AG10803 (cell line): ENCODE measurements at regions not wholly inside any gene's neighbourhood (a gene's known extent, or its start where the extent isn't known, plus 50 kb on each side); places are given as distances from the start of the nearest gene placed in this dataset.
"Not testable (repeated sequence)": the region's sequence is repeated elsewhere in the genome, so short reads cannot be mapped to it uniquely, and the experiment has no call there.

ENCODE experiments used
- DNase-seq: peaks from one replicate; pipeline ENCODE4 v3.0.0; 2010; ENCODE audit warnings: low read depth
- H3K4me3 ChIP-seq: 2 replicates; pipeline ENCODE4 v1.5.1; 2011; ENCODE audit warnings: mild to moderate bottlenecking, low read length, control low read depth
- CTCF ChIP-seq: conservative IDR thresholded peaks from 2 replicates; pipeline ENCODE4 v1.5.1; 2011; ENCODE audit warnings: mild to moderate bottlenecking, low read length, control low read depth, inconsistent platforms

- TF ChIP-seq CTCF = no peak
- DNase-seq = no peak
- no peak overlapping the region for H3K4me3 ChIP-seq
These were observed 468.0 kb downstream of the PREX1 start for GRCh38 chr20:48359692-48360341.

- DNase-seq, H3K4me3 ChIP-seq: not testable (repeated sequence)
These were observed 468.8 kb downstream of the PREX1 start for GRCh38 chr20:48359055-48359390.

- no peak overlapping the region for H3K4me3 ChIP-seq
- DNase-seq = no peak
- TF ChIP-seq CTCF = no peak
These were observed 469.4 kb downstream of the PREX1 start for GRCh38 chr20:48358176-48359054.

- no peak overlapping the region for H3K4me3 ChIP-seq
- no peak for TF ChIP-seq CTCF
- no peak for DNase-seq
These were observed 470.1 kb downstream of the PREX1 start for GRCh38 chr20:48357714-48358113.

- DNase-seq = no peak
- no peak for TF ChIP-seq CTCF
- no peak overlapping the region for H3K4me3 ChIP-seq
These were observed 472.9 kb downstream of the PREX1 start for GRCh38 chr20:48354903-48355302.

- TF ChIP-seq CTCF = no peak
- H3K4me3 ChIP-seq = no peak overlapping the region
- DNase-seq = no peak
These were observed 473.4 kb downstream of the PREX1 start for GRCh38 chr20:48354320-48354876.

GRCh38 chr20:48352628-48353027, 475.2 kb downstream of the PREX1 start:
- no peak for TF ChIP-seq CTCF
- H3K4me3 ChIP-seq = no peak overlapping the region
- no peak for DNase-seq
